H9 (cell line): ENCODE measurements at regions not wholly inside any gene's neighbourhood (a gene's known extent, or its start where the extent isn't known, plus 50 kb on each side); places are given as distances from the start of the nearest gene placed in this dataset. TPM values are rescaled to one million over a fixed set of nuclear protein-coding genes. Genes with fewer than 3 reads are reported as not detected.

ENCODE experiments used
- DNase-seq: peaks from one replicate; pipeline ENCODE4 v3.0.0-alpha.2; 2017
- H2AFZ ChIP-seq: one replicate; pipeline ENCODE4 v1.6.1; 2013; ENCODE audit warnings: mild to moderate bottlenecking, low read length, control low read depth, moderate library complexity
- H2AK5ac ChIP-seq: 2 replicates; pipeline ENCODE4 v1.6.1; 2013; ENCODE audit warnings: low read length, control low read depth, mixed read lengths; ENCODE audit not compliant: insufficient read length
- H2BK120ac ChIP-seq: one replicate; pipeline ENCODE4 v1.6.1; 2013; ENCODE audit warnings: low read depth, mild to moderate bottlenecking, low read length, control low read depth, inconsistent platforms; ENCODE audit not compliant: poor library complexity, severe bottlenecking
- H2BK12ac ChIP-seq: 2 replicates; pipeline ENCODE4 v1.6.1; 2013; ENCODE audit warnings: low read length, control low read depth, mixed read lengths, low read depth; ENCODE audit not compliant: insufficient read length
- H2BK15ac ChIP-seq: 2 replicates; pipeline ENCODE4 v1.6.1; 2013; ENCODE audit warnings: low read depth, low read length, control low read depth
- H2BK20ac ChIP-seq: one replicate; pipeline ENCODE4 v1.6.1; 2013; ENCODE audit warnings: low read depth, mild to moderate bottlenecking, low read length, control low read depth, inconsistent platforms; ENCODE audit not compliant: poor library complexity, severe bottlenecking
- H2BK5ac ChIP-seq: 2 replicates; pipeline ENCODE4 v1.6.1; 2013; ENCODE audit warnings: low read length, control low read depth, mixed read lengths; ENCODE audit not compliant: insufficient read length
- H3K14ac ChIP-seq: 2 replicates; pipeline ENCODE4 v1.6.1; 2013; ENCODE audit warnings: low read length, control low read depth; ENCODE audit not compliant: insufficient read depth
- H3K18ac ChIP-seq: 2 replicates; pipeline ENCODE4 v1.6.1; 2013; ENCODE audit warnings: low read depth, mild to moderate bottlenecking, mixed read lengths, low read length, control low read depth; ENCODE audit not compliant: insufficient read length
- H3K23ac ChIP-seq: 2 replicates; pipeline ENCODE4 v1.6.1; 2013; ENCODE audit warnings: low read length, control low read depth, mixed read lengths, low read depth; ENCODE audit not compliant: insufficient read length
- H3K23me2 ChIP-seq: 2 replicates; pipeline ENCODE4 v1.6.1; 2013; ENCODE audit warnings: low read depth, mild to moderate bottlenecking, mixed read lengths, low read length, control low read depth; ENCODE audit not compliant: insufficient read length, poor library complexity, severe bottlenecking
- H3K27ac ChIP-seq: 2 replicates; pipeline ENCODE4 v1.5.1; 2013; ENCODE audit warnings: low read length, control low read depth, mixed read lengths, low read depth; ENCODE audit not compliant: insufficient read length
- H3K27me3 ChIP-seq: 2 replicates; pipeline ENCODE4 v1.6.1; 2013; ENCODE audit warnings: low read length, control low read depth, inconsistent platforms; ENCODE audit not compliant: insufficient read depth
- H3K4ac ChIP-seq: 2 replicates; pipeline ENCODE4 v1.6.1; 2013; ENCODE audit warnings: low read depth, mild to moderate bottlenecking, control low read depth, inconsistent platforms, low read length, moderate library complexity
- H3K4me1 ChIP-seq: 2 replicates; pipeline ENCODE4 v1.6.1; 2013; ENCODE audit warnings: low read length, control low read depth, inconsistent platforms; ENCODE audit not compliant: insufficient read depth
- H3K4me2 ChIP-seq: 2 replicates; pipeline ENCODE4 v1.6.1; 2013; ENCODE audit warnings: low read length, control low read depth, mixed read lengths; ENCODE audit not compliant: insufficient read length, insufficient read depth
- H3K56ac ChIP-seq: 2 replicates; pipeline ENCODE4 v1.6.1; 2013; ENCODE audit warnings: low read depth, mild to moderate bottlenecking, mixed read lengths, low read length, control low read depth; ENCODE audit not compliant: insufficient read length
- H3K79me1 ChIP-seq: 2 replicates; pipeline ENCODE4 v1.6.1; 2013; ENCODE audit warnings: low read depth, mild to moderate bottlenecking, moderate library complexity, low read length, control low read depth, inconsistent platforms; ENCODE audit not compliant: insufficient read depth, poor library complexity, severe bottlenecking
- H3K79me2 ChIP-seq: 2 replicates; pipeline ENCODE4 v1.6.1; 2013; ENCODE audit warnings: low read length, control low read depth, inconsistent platforms; ENCODE audit not compliant: insufficient read depth
- H3K9ac ChIP-seq: 2 replicates; pipeline ENCODE4 v1.6.1; 2013; ENCODE audit warnings: low read length, control low read depth, mixed read lengths; ENCODE audit not compliant: insufficient read length; ENCODE audit errors: extremely low read depth
- H3K9me3 ChIP-seq: one replicate; pipeline ENCODE4 v1.6.1; 2013; ENCODE audit warnings: low read depth, low read length, inconsistent platforms; ENCODE audit not compliant: control insufficient read depth
- H3T11ph ChIP-seq: one replicate; pipeline ENCODE4 v1.6.1; 2013; ENCODE audit warnings: mild to moderate bottlenecking, low read length, control low read depth, inconsistent platforms
- H4K20me1 ChIP-seq: one replicate; pipeline ENCODE4 v1.6.1; 2013; ENCODE audit not compliant: control insufficient read depth, insufficient read length, insufficient read depth
- H4K5ac ChIP-seq: 2 replicates; pipeline ENCODE4 v1.6.1; 2013; ENCODE audit warnings: low read depth, mild to moderate bottlenecking, mixed read lengths, low read length, control low read depth; ENCODE audit not compliant: insufficient read length
- H4K8ac ChIP-seq: replicated peaks from 2 replicates; pipeline ENCODE4 v1.6.1; 2013; ENCODE audit warnings: low read length, control low read depth, mixed read lengths, low read depth; ENCODE audit not compliant: insufficient read length
- H4K91ac ChIP-seq: 2 replicates; pipeline ENCODE4 v1.6.1; 2013; ENCODE audit warnings: low read depth, mild to moderate bottlenecking, moderate library complexity, mixed read lengths, low read length, control low read depth; ENCODE audit not compliant: insufficient read length
- H3K27ac Mint-ChIP-seq, 3 experiments: 2 replicates in 2 of 3; 3 replicates in 1 of 3; pipeline ENCODE4 v1.8.0; 2020 to 2021; ENCODE audit warnings: mixed read lengths in 3 of 3, mild to moderate bottlenecking in 1 of 3, moderate library complexity in 1 of 3
- H3K27me3 Mint-ChIP-seq: 2 replicates; pipeline ENCODE4 v1.8.0; 2021; ENCODE audit warnings: low read depth, mild to moderate bottlenecking, moderate library complexity, mixed read lengths
- H3K36me3 Mint-ChIP-seq, 3 experiments: 2 replicates in 2 of 3; 3 replicates in 1 of 3; pipeline ENCODE4 v1.8.0; 2020 to 2021; ENCODE audit warnings: low read depth in 3 of 3, mixed read lengths in 3 of 3; ENCODE audit not compliant: insufficient read depth in 1 of 3
- H3K4me1 Mint-ChIP-seq, 2 experiments: 2 replicates each; pipeline ENCODE4 v1.8.0; 2020; ENCODE audit warnings: mixed read lengths in 2 of 2
- H3K4me3 Mint-ChIP-seq, 2 experiments: 2 replicates in 1 of 2; 3 replicates in 1 of 2; pipeline ENCODE4 v1.8.0; 2020 to 2021; ENCODE audit warnings: mild to moderate bottlenecking in 2 of 2, mixed read lengths in 2 of 2, moderate library complexity in 1 of 2
- H3K9me3 Mint-ChIP-seq, 2 experiments: 2 replicates in 1 of 2; 3 replicates in 1 of 2; pipeline ENCODE4 v1.8.0; 2020; ENCODE audit warnings: mild to moderate bottlenecking in 2 of 2, mixed read lengths in 2 of 2, moderate library complexity in 1 of 2
- CTCF ChIP-seq: fragments of 200-600 bp; sonication (generic); conservative IDR thresholded peaks from 3 replicates; pipeline ENCODE4 v1.8.0; 2021; ENCODE audit warnings: antibody characterized with exemption, mild to moderate bottlenecking
- WGBS: extraction: QIAGEN DNeasy Blood & Tissue Kit; methylation state at CpG from one replicate; pipeline ENCODE4 v1.1.7; 2013; ENCODE audit warnings: missing lambda C conversion rate, low lambda C conversion rate, mixed read lengths; ENCODE audit not compliant: insufficient read length; ENCODE audit errors: extremely low coverage; 5-methylcytosine and 5-hydroxymethylcytosine counted together
- microRNA-seq: library from miRNA; unstranded; fragments of <30 nt; microRNA quantifications from one replicate; pipeline ENCODE4, GENCODE V29; 2020; ENCODE audit warnings: borderline microRNAs expressed

GRCh38 chr1:4847711-4848110 is 193.3 kb downstream of the AJAP1 start:
- Histone ChIP-seq H2BK15ac (no peak overlapping the region), H2BK120ac (no peak overlapping the region), H4K8ac (no peak overlapping the region), H3K79me2 (no peaks in the 10 kb centered on the region), H4K91ac (no peak overlapping the region), H3K27me3 (no peaks in the 10 kb centered on the region), H3K56ac (no peak overlapping the region), H3K9me3 (peaks cover 6% of the 10 kb centered on the region), H4K5ac (no peak overlapping the region), H2AK5ac (no peak overlapping the region), H3K9ac (no peak overlapping the region), H3K4me2 (no peak overlapping the region), H3K14ac (no peak overlapping the region), H3K4me1 (no peaks in the 10 kb centered on the region), H3K27ac (no peak overlapping the region), H3K23ac (no peak overlapping the region), H2BK20ac (no peak overlapping the region), H3K4ac (no peak overlapping the region), H2BK5ac (no peak overlapping the region), H2AFZ (no peak overlapping the region), H3K79me1 (no peaks in the 10 kb centered on the region), H3K23me2 (no peaks in the 10 kb centered on the region), H2BK12ac (no peak overlapping the region), H4K20me1 (no peaks in the 10 kb centered on the region), H3T11ph (no peak overlapping the region), H3K18ac (no peak overlapping the region)
- Mint-ChIP-seq H3K9me3 (peaks cover 3 to 13% of the 10 kb centered on the region in 2 experiments; a peak in 3 of 5 replicates), H3K27me3 (peaks cover 5% of the 10 kb centered on the region), H3K27ac (no peak overlapping the region), H3K36me3 (0 out of 7 replicates have a peak, but pooled peaks cover 0 to 4% (median 2%) of the 10 kb centered on the region in 3 experiments), H3K4me3 (no peak overlapping the region), H3K4me1 (peaks cover 14 to 20% of the 10 kb centered on the region in 2 experiments)
- WGBS: no CpG with 5 or more reads among the region's 5 CpGs
- TF ChIP-seq CTCF: no peak
- no peak for DNase-seq

Small RNAs in the stretch of these regions (microRNA-seq; reads per million reads assigned to microRNA genes)
- not detected for gene MIR4417
